SH-SY5Y (cell line): ENCODE measurements at regions not wholly inside any gene's neighbourhood (a gene's known extent, or its start where the extent isn't known, plus 50 kb on each side); places are given as distances from the start of the nearest gene placed in this dataset.

Experiments used
- GATA2 ChIP-seq: IDR thresholded peaks from 2 replicates; pipeline ENCODE4 v1.6.1; 2011; ENCODE audit warnings: mild to moderate bottlenecking, low read depth, low read length
- GATA3 ChIP-seq: IDR thresholded peaks from 2 replicates; pipeline ENCODE4 v1.6.1; 2011; ENCODE audit warnings: low read depth, mild to moderate bottlenecking, low read length, moderate library complexity

- TF ChIP-seq GATA3 (no peak), GATA2 (no peak)
Observed at GRCh38 chr11:42444406-42444805, 867.4 kb upstream of the API5 start.
